IMR-90 (cell line): ENCODE measurements at regions not wholly inside any gene's neighbourhood (a gene's known extent, or its start where the extent isn't known, plus 50 kb on each side); places are given as distances from the start of the nearest gene placed in this dataset.

ENCODE experiments used
- ATAC-seq: fragments of 200-7000 bp; cut with Tn5 transposase; 2 replicates; pipeline ENCODE4 v1.9.1; 2020; ENCODE audit warnings: low read depth, mild to moderate bottlenecking, moderate library complexity
- BruUV-seq: library from RNA; stranded (reverse); fragments of 400-500 nt; replicated peaks from 2 replicates; lab custom pipeline; 2021; lab: Mats Ljungman, UMichigan
- CTCF ChIA-PET: fragments of 300-600 bp; formaldehyde crosslinking; extraction: SDS; loops from one replicate; lab custom pipeline; 2021; ENCODE audit warnings: antibody characterized with exemption; lab: Yijun Ruan, JAX
- POLR2A ChIA-PET: fragments of 300-600 bp; sonication (Branson Sonifier 250); formaldehyde crosslinking; loops from one replicate; lab custom pipeline; 2022; ENCODE audit warnings: antibody characterized with exemption; ENCODE audit not compliant: unreplicated experiment; lab: Charles Lee
- DNase-seq: peaks from one replicate; pipeline ENCODE4 v3.0.0; 2013
- H2AFZ ChIP-seq: replicated peaks from 2 replicates; pipeline ENCODE3; 2013; ENCODE audit warnings: low read length, mild to moderate bottlenecking; ENCODE audit not compliant: poor library complexity
- H2AK5ac ChIP-seq: 2 replicates; pipeline ENCODE4 v1.6.1; 2013; ENCODE audit warnings: low read depth, low read length, inconsistent platforms
- H2AK9ac ChIP-seq: replicated peaks from 2 replicates; pipeline ENCODE3; 2013; ENCODE audit warnings: mild to moderate bottlenecking, low read depth, low read length, moderate library complexity; ENCODE audit not compliant: poor library complexity
- H2BK120ac ChIP-seq: 2 replicates; pipeline ENCODE4 v1.6.1; 2013; ENCODE audit warnings: low read depth, low read length, inconsistent platforms
- H2BK15ac ChIP-seq: 3 replicates; pipeline ENCODE4 v1.6.1; 2013; ENCODE audit warnings: low read depth, low read length, inconsistent platforms
- H2BK20ac ChIP-seq: 2 replicates; pipeline ENCODE4 v1.6.1; 2013; ENCODE audit warnings: low read depth, mild to moderate bottlenecking, inconsistent platforms, low read length, moderate library complexity
- H2BK5ac ChIP-seq: 2 replicates; pipeline ENCODE4 v1.6.1; 2013; ENCODE audit warnings: mild to moderate bottlenecking, low read depth, low read length, inconsistent platforms; ENCODE audit not compliant: poor library complexity, severe bottlenecking
- H3K14ac ChIP-seq: replicated peaks from 2 replicates; pipeline ENCODE4 v1.6.1; 2013; ENCODE audit warnings: low read depth, low read length, inconsistent platforms
- H3K18ac ChIP-seq: 2 replicates; pipeline ENCODE4 v1.6.1; 2013; ENCODE audit warnings: low read depth, low read length, control low read depth
- H3K23ac ChIP-seq: 2 replicates; pipeline ENCODE4 v1.6.1; 2013; ENCODE audit warnings: low read depth, low read length, inconsistent platforms
- H3K27ac ChIP-seq: 2 replicates; pipeline ENCODE4 v1.5.1; 2013; ENCODE audit warnings: mild to moderate bottlenecking, control low read depth, low read length; ENCODE audit not compliant: insufficient read depth
- H3K27me3 ChIP-seq: 2 replicates; pipeline ENCODE4 v1.6.1; 2013; ENCODE audit warnings: low read length; ENCODE audit not compliant: control insufficient read depth, insufficient read depth
- H3K36me3 ChIP-seq: 2 replicates; pipeline ENCODE4 v1.6.1; 2013; ENCODE audit warnings: low read length, mixed read lengths; ENCODE audit not compliant: control insufficient read depth, insufficient read depth
- H3K4ac ChIP-seq: 2 replicates; pipeline ENCODE4 v1.6.1; 2013; ENCODE audit warnings: low read depth, low read length, inconsistent platforms
- H3K4me1 ChIP-seq: 2 replicates; pipeline ENCODE4 v1.6.1; 2013; ENCODE audit warnings: low read length, mixed read lengths; ENCODE audit not compliant: control insufficient read depth, insufficient read depth
- H3K4me2 ChIP-seq: 2 replicates; pipeline ENCODE4 v1.6.1; 2013; ENCODE audit warnings: low read depth, mild to moderate bottlenecking, control low read depth, low read length, moderate library complexity
- H3K4me3 ChIP-seq: 2 replicates; pipeline ENCODE4 v1.5.1; 2013; ENCODE audit warnings: low read depth, mild to moderate bottlenecking, control low read depth, low read length, moderate library complexity; ENCODE audit not compliant: insufficient read depth
- H3K56ac ChIP-seq: 2 replicates; pipeline ENCODE4 v1.6.1; 2013; ENCODE audit warnings: low read length, inconsistent platforms; ENCODE audit not compliant: insufficient read depth; ENCODE audit errors: extremely low read depth
- H3K79me1 ChIP-seq, 2 experiments: 2 replicates each; pipeline ENCODE4 v1.6.1; 2013; ENCODE audit warnings: low read length in 2 of 2, inconsistent platforms in 1 of 2, low read depth in 1 of 2
- H3K9ac ChIP-seq: 2 replicates; pipeline ENCODE4 v1.6.1; 2013; ENCODE audit warnings: low read depth, low read length, control low read depth
- H3K9me1 ChIP-seq: 2 replicates; pipeline ENCODE4 v1.6.1; 2013; ENCODE audit warnings: low read length, inconsistent platforms; ENCODE audit not compliant: insufficient read depth
- H3K9me3 ChIP-seq: 2 replicates; pipeline ENCODE4 v1.6.1; 2013; ENCODE audit warnings: low read length; ENCODE audit not compliant: control insufficient read depth, insufficient read depth
- H4K20me1 ChIP-seq: 2 replicates; pipeline ENCODE4 v1.6.1; 2013; ENCODE audit warnings: low read length, inconsistent platforms; ENCODE audit not compliant: insufficient read depth
- H4K5ac ChIP-seq: 2 replicates; pipeline ENCODE4 v1.6.1; 2013; ENCODE audit warnings: mild to moderate bottlenecking, low read depth, low read length, control low read depth
- H4K8ac ChIP-seq, 2 experiments: 2 replicates each; pipeline ENCODE4 v1.6.1; 2013; ENCODE audit warnings: low read depth in 2 of 2, low read length in 2 of 2, control low read depth in 1 of 2, inconsistent platforms in 1 of 2
- H4K91ac ChIP-seq: 2 replicates; pipeline ENCODE4 v1.6.1; 2013; ENCODE audit warnings: low read depth, low read length, inconsistent platforms; ENCODE audit not compliant: insufficient read depth
- BHLHE40 ChIP-seq: fragments of 150-350 bp; IDR thresholded peaks from 2 replicates; pipeline ENCODE4 v1.6.1; 2016; ENCODE audit warnings: mild to moderate bottlenecking, low read depth, low read length
- CEBPB ChIP-seq: IDR thresholded peaks from 2 replicates; pipeline ENCODE4 v1.6.1; 2012; ENCODE audit warnings: low read depth, low read length, improper control_type of control experiment
- CHD1 ChIP-seq: IDR thresholded peaks from 2 replicates; pipeline ENCODE4 v1.6.1; 2012; ENCODE audit warnings: low read depth, low read length, improper control_type of control experiment
- CTCF ChIP-seq: conservative IDR thresholded peaks from 2 replicates; pipeline ENCODE4 v1.5.1; 2012; ENCODE audit warnings: mild to moderate bottlenecking, low read depth, low read length, improper control_type of control experiment
- ELK1 ChIP-seq: fragments of 150-350 bp; IDR thresholded peaks from 2 replicates; pipeline ENCODE4 v1.6.1; 2016; ENCODE audit warnings: low read depth, mild to moderate bottlenecking, low read length, moderate library complexity, borderline replicate concordance
- FOS ChIP-seq: fragments of 150-350 bp; IDR thresholded peaks from 2 replicates; pipeline ENCODE4 v1.6.1; 2016; ENCODE audit warnings: low read depth, low read length
- MAFK ChIP-seq: IDR thresholded peaks from 2 replicates; pipeline ENCODE4 v1.6.1; 2012; ENCODE audit warnings: low read depth, low read length, improper control_type of control experiment
- MXI1 ChIP-seq: IDR thresholded peaks from 2 replicates; pipeline ENCODE4 v1.6.1; 2012; ENCODE audit warnings: low read depth, mild to moderate bottlenecking, low read length, moderate library complexity, borderline replicate concordance
- NFE2L2 ChIP-seq: fragments of 150-350 bp; IDR thresholded peaks from 2 replicates; pipeline ENCODE4 v1.6.1; 2016; ENCODE audit warnings: low read depth, mild to moderate bottlenecking, low read length
- RAD21 ChIP-seq: IDR thresholded peaks from 2 replicates; pipeline ENCODE4 v1.6.1; 2012; ENCODE audit warnings: low read length, improper control_type of control experiment
- RCOR1 ChIP-seq: IDR thresholded peaks from 2 replicates; pipeline ENCODE4 v1.6.1; 2012; ENCODE audit warnings: mild to moderate bottlenecking, low read length, improper control_type of control experiment; ENCODE audit not compliant: insufficient replicate concordance
- RFX5 ChIP-seq: IDR thresholded peaks from 2 replicates; pipeline ENCODE4 v1.8.0; 2012; ENCODE audit warnings: low read depth, mild to moderate bottlenecking, low read length, moderate library complexity
- SMC3 ChIP-seq: fragments of 150-350 bp; IDR thresholded peaks from 2 replicates; pipeline ENCODE4 v1.6.1; 2016; ENCODE audit warnings: low read depth, mild to moderate bottlenecking, antibody characterized with exemption, low read length, moderate library complexity
- WGBS, 2 experiments: methylation state at CpG; one replicate each; pipeline versions ENCODE4 v1.1.5 to v1.1.7; 2013; ENCODE audit warnings: missing lambda C conversion rate in 2 of 2; ENCODE audit not compliant: insufficient read length in 1 of 2; ENCODE audit errors: extremely low coverage in 2 of 2; 5-methylcytosine and 5-hydroxymethylcytosine counted together
- dilution Hi-C: fragments of 300-500 bp; cut with HindIII; formaldehyde crosslinking; loops from one replicate; pipeline ENCODE4 v1.14.3; 2018; ENCODE audit warnings: low sequenced_read_pairs; ENCODE audit not compliant: unreplicated experiment
- in situ Hi-C: fragments of 300-500 bp; cut with MboI; formaldehyde crosslinking; loops from 3 replicates; pipeline ENCODE4 v1.14.3; 2019; ENCODE audit warnings: low sequenced_read_pairs, inconsistent platforms, mixed read lengths
- intact Hi-C: fragments of 100-400 bp; cut with micrococcal nuclease; formaldehyde crosslinking; loops from 2 replicates; pipeline ENCODE4 v1.10.0; 2022
- TF ChIP-seq, protein P1 (sequence below): fragments of 150-350 bp; IDR thresholded peaks from 2 replicates; pipeline ENCODE4 v1.6.1; 2017; ENCODE audit warnings: mild to moderate bottlenecking, antibody characterized with exemption, low read length, low read depth

- Histone ChIP-seq H3K14ac (no peak overlapping the region), H3K9me3 (peaks cover 19% of the 10 kb centered on the region), H3K9me1 (no peaks in the 10 kb centered on the region), H3K18ac (no peak overlapping the region), H4K5ac (no peak overlapping the region), H3K4ac (no peak overlapping the region), H3K36me3 (no peaks in the 10 kb centered on the region), H3K4me2 (no peak overlapping the region), H2AK5ac (no peak overlapping the region), H4K20me1 (no peaks in the 10 kb centered on the region), H2BK120ac (no peak overlapping the region), H3K23ac (no peak overlapping the region), H4K8ac (no peak overlapping the region), H2BK5ac (no peak overlapping the region), H3K56ac (no peak overlapping the region), H2AFZ (no peak overlapping the region), H3K4me1 (no peaks in the 10 kb centered on the region), H4K91ac (no peak overlapping the region), H2BK20ac (no peak overlapping the region), H2AK9ac (no peak overlapping the region), H3K27me3 (peaks cover 24% of the 10 kb centered on the region), H2BK15ac (no peak overlapping the region), H3K27ac (no peak overlapping the region), H3K9ac (no peak overlapping the region), H3K4me3 (no peak overlapping the region), H3K79me1 (no peaks in the 10 kb centered on the region)
- intact Hi-C loops (no loop called here), in situ Hi-C loops (no loop called here), dilution Hi-C loops (no loop called here)
- WGBS, 2 experiments = 100% methylated on average over 1 of the region's 7 CpGs; no CpG with 5 or more reads in 1 of the 2 experiments
- DNase-seq = no peak
- BruUV-seq = no TSS peak
- POLR2A ChIA-PET = no interaction called here
- no peak for TF ChIP-seq FOS
- TF ChIP-seq RAD21 = no peak
- no peak for TF ChIP-seq RCOR1
- TF ChIP-seq MXI1 = no peak
- no peak for TF ChIP-seq MAFK
- TF ChIP-seq CTCF = no peak
- no peak for TF ChIP-seq CEBPB
- TF ChIP-seq NFE2L2 = no peak
- no peak for TF ChIP-seq SMC3
- TF ChIP-seq CHD1 = no peak
- TF ChIP-seq BHLHE40 = no peak
- no peak for TF ChIP-seq ELK1
- TF ChIP-seq, protein P1, sequence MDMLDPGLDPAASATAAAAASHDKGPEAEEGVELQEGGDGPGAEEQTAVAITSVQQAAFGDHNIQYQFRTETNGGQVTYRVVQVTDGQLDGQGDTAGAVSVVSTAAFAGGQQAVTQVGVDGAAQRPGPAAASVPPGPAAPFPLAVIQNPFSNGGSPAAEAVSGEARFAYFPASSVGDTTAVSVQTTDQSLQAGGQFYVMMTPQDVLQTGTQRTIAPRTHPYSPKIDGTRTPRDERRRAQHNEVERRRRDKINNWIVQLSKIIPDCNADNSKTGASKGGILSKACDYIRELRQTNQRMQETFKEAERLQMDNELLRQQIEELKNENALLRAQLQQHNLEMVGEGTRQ = no peak
- no peak for TF ChIP-seq RFX5
- ATAC-seq = no peak
- CTCF ChIA-PET = no interaction called here
Observed at GRCh38 chr16:11440657-11441012, 95.4 kb downstream of the RMI2 start.
